ENCODE measurements at regions not wholly inside any gene's neighbourhood (a gene's known extent, or its start where the extent isn't known, plus 50 kb on each side); places are given as distances from the start of the nearest gene placed in this dataset.
A peak's percentile ranks its signal among the peaks of the same experiment; 100 is the strongest.

DNA sequence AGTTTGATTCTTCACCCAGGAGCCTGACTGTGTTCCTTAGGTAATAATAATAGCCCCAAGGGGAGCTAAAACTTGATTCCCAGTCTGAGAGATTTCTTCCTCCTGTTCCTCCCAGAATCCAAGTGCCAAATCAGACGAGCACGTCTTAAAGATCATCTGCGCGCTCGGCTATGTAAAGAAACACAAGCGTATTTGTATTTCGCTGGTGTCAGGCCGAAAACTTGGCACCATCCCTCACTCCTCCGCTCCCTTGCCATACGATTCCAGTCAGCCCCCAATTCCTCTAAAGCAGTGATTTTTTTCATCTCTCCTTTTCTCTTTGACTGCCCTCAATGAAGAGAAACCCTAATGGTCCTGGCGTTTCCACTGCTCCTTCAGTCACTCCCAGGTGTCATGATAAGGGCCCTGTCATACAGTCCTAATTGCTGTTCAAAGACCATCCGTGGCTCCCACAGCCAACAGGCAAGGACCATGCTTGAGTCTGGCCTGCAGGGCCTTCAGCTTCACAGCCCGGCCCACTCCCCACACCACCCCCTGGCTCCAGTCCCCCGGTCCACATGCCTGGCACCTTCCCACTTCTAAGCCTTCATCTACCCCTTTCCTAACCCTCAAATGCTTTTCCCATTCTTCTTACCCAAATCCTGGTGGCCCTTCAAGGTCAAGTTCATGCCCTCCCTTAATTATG, 130.8 kb upstream of the ID2 start:
- H2BK20ac ChIP-seq (ENCODE audit: low read depth, low read length, poor library complexity, severe bottlenecking): no peak overlapping the region
- H3K56ac ChIP-seq (ENCODE audit: insufficient read length, low read depth, low read length): no peak overlapping the region
- no peaks in the 10 kb centered on the region; a peak in 1 of 5 replicates for H3K9me3 Mint-ChIP-seq
- no peaks in the 10 kb centered on the region for H3K36me3 Mint-ChIP-seq (ENCODE audit: insufficient read depth in 1 of 3, low read depth in 3 of 3)
- H3K4me3 Mint-ChIP-seq: no peak overlapping the region
- H3K4me1 Mint-ChIP-seq: peaks cover 9 to 12% of the 10 kb centered on the region in 2 experiments
- no peak overlapping the region for H2BK15ac ChIP-seq (ENCODE audit: low read depth, low read length)
- H3K4me1 ChIP-seq (ENCODE audit: insufficient read depth, low read length): no peaks in the 10 kb centered on the region
- no peak overlapping the region for H3K9ac ChIP-seq (ENCODE audit: extremely low read depth, insufficient read length, low read length)
- H3K27me3 ChIP-seq (ENCODE audit: insufficient read depth, low read length): no peaks in the 10 kb centered on the region
- H3K4ac ChIP-seq (ENCODE audit: low read depth, low read length): no peak overlapping the region
- no peak overlapping the region for H3T11ph ChIP-seq (ENCODE audit: low read length)
- no peaks in the 10 kb centered on the region for H4K20me1 ChIP-seq (ENCODE audit: control insufficient read depth, insufficient read depth, insufficient read length)
- H3K27ac ChIP-seq (ENCODE audit: insufficient read length, low read depth, low read length): no peak overlapping the region
- H2AK5ac ChIP-seq (ENCODE audit: insufficient read length, low read length): no peak overlapping the region
- no peak overlapping the region for H3K23ac ChIP-seq (ENCODE audit: insufficient read length, low read depth, low read length)
- no peak overlapping the region for H4K5ac ChIP-seq (ENCODE audit: insufficient read length, low read depth, low read length)
- no peak overlapping the region for H2BK5ac ChIP-seq (ENCODE audit: insufficient read length, low read length)
- WGBS (ENCODE audit: extremely low coverage, insufficient read length, low lambda C conversion rate): no CpG with 5 or more reads among the region's 14 CpGs
- H2AFZ ChIP-seq (ENCODE audit: low read length): no peak overlapping the region
- no peak overlapping the region; the same call in 1 of the 2 replicates for H3K14ac ChIP-seq (ENCODE audit: insufficient read depth, low read length)
- no peak overlapping the region for H4K8ac ChIP-seq (replicated peaks; ENCODE audit: insufficient read length, low read depth, low read length)
- DNase-seq: peak; percentile 5
- H3K27me3 Mint-ChIP-seq (ENCODE audit: low read depth): no peaks in the 10 kb centered on the region
- H2BK120ac ChIP-seq (ENCODE audit: low read depth, low read length, poor library complexity, severe bottlenecking): no peak overlapping the region
- H4K91ac ChIP-seq (ENCODE audit: insufficient read length, low read depth, low read length): no peak overlapping the region
- TF ChIP-seq, protein P1, sequence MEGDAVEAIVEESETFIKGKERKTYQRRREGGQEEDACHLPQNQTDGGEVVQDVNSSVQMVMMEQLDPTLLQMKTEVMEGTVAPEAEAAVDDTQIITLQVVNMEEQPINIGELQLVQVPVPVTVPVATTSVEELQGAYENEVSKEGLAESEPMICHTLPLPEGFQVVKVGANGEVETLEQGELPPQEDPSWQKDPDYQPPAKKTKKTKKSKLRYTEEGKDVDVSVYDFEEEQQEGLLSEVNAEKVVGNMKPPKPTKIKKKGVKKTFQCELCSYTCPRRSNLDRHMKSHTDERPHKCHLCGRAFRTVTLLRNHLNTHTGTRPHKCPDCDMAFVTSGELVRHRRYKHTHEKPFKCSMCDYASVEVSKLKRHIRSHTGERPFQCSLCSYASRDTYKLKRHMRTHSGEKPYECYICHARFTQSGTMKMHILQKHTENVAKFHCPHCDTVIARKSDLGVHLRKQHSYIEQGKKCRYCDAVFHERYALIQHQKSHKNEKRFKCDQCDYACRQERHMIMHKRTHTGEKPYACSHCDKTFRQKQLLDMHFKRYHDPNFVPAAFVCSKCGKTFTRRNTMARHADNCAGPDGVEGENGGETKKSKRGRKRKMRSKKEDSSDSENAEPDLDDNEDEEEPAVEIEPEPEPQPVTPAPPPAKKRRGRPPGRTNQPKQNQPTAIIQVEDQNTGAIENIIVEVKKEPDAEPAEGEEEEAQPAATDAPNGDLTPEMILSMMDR (conservative IDR thresholded peaks at IDR 0.05): no peak
- no peaks in the 10 kb centered on the region for H3K9me3 ChIP-seq (ENCODE audit: control insufficient read depth, low read depth, low read length)
- H3K27ac Mint-ChIP-seq: no peak overlapping the region
- H3K79me2 ChIP-seq (ENCODE audit: insufficient read depth, low read length): no peaks in the 10 kb centered on the region
- no peak overlapping the region for H3K18ac ChIP-seq (ENCODE audit: insufficient read length, low read depth, low read length)
- H3K79me1 ChIP-seq (ENCODE audit: insufficient read depth, low read depth, low read length, poor library complexity, severe bottlenecking): no peaks in the 10 kb centered on the region
- H3K23me2 ChIP-seq (ENCODE audit: insufficient read length, low read depth, low read length, poor library complexity, severe bottlenecking): no peaks in the 10 kb centered on the region
- H2BK12ac ChIP-seq (ENCODE audit: insufficient read length, low read depth, low read length): no peak overlapping the region
- no peak overlapping the region for H3K4me2 ChIP-seq (ENCODE audit: insufficient read depth, insufficient read length, low read length)

Data from H9 (cell line).